ENCODE measurements at regions not wholly inside any gene's neighbourhood (a gene's known extent, or its start where the extent isn't known, plus 50 kb on each side); places are given as distances from the start of the nearest gene placed in this dataset.
"Not testable (repeated sequence)": the region's sequence is repeated elsewhere in the genome, so short reads cannot be mapped to it uniquely, and the experiment has no call there.

GRCh38 chr7:106522696-106523095 lies 138.3 kb downstream of the CCDC71L start:
- DNase-seq = no peak

GRCh38 chr7:106521541-106521940 lies 139.4 kb downstream of the CCDC71L start:
- DNase-seq = no peak

GRCh38 chr7:106520962-106521514 lies 139.9 kb downstream of the CCDC71L start:
- no peak for DNase-seq

- no peak for DNase-seq
Observed at GRCh38 chr7:106518967-106519366, 142.0 kb downstream of the CCDC71L start.

- no peak for DNase-seq
Observed at GRCh38 chr7:106518239-106518638, 142.7 kb downstream of the CCDC71L start.

GRCh38 chr7:106517508-106517907 lies 143.4 kb downstream of the CCDC71L start:
- DNase-seq = no peak

GRCh38 chr7:106515321-106515720 lies 145.6 kb downstream of the CCDC71L start:
- DNase-seq = no peak

GRCh38 chr7:106514881-106515280 lies 146.1 kb downstream of the CCDC71L start:
- no peak for DNase-seq

GRCh38 chr7:106512217-106512616 lies 148.7 kb downstream of the CCDC71L start:
- DNase-seq = no peak

- DNase-seq = no peak
Observed at GRCh38 chr7:106504645-106505044, 156.3 kb downstream of the CCDC71L start.

- DNase-seq = no peak
Observed at GRCh38 chr7:106504207-106504606, 156.8 kb downstream of the CCDC71L start.

- DNase-seq = no peak
Observed at GRCh38 chr7:106503626-106504025, 157.3 kb downstream of the CCDC71L start.

- no peak for DNase-seq
Observed at GRCh38 chr7:106501605-106502580, 159.1 kb downstream of the CCDC71L start.

- no peak for DNase-seq
Observed at GRCh38 chr7:106499897-106500296, 161.1 kb downstream of the CCDC71L start.

GRCh38 chr7:106498005-106498404 lies 163.0 kb downstream of the CCDC71L start:
- not testable (repeated sequence) for DNase-seq

GRCh38 chr7:106493041-106493731 lies 167.8 kb downstream of the CCDC71L start:
- no peak for DNase-seq

- DNase-seq = no peak
Observed at GRCh38 chr7:106488465-106488864, 172.5 kb downstream of the CCDC71L start.

GRCh38 chr7:106487892-106488291 lies 173.1 kb downstream of the CCDC71L start:
- no peak for DNase-seq

- DNase-seq = no peak
Observed at GRCh38 chr7:106486331-106486730, 174.6 kb downstream of the CCDC71L start.

GRCh38 chr7:106485919-106486318 lies 175.0 kb downstream of the CCDC71L start:
- no peak for DNase-seq

- no peak for DNase-seq
Observed at GRCh38 chr7:106485031-106485551, 175.9 kb downstream of the CCDC71L start.

- DNase-seq = no peak
Observed at GRCh38 chr7:106484562-106484961, 176.4 kb downstream of the CCDC71L start.

- no peak for DNase-seq
Observed at GRCh38 chr7:106482091-106482490, 178.9 kb downstream of the CCDC71L start.
